ENCODE measurements at regions not wholly inside any gene's neighbourhood (a gene's known extent, or its start where the extent isn't known, plus 50 kb on each side); places are given as distances from the start of the nearest gene placed in this dataset.

DNA sequence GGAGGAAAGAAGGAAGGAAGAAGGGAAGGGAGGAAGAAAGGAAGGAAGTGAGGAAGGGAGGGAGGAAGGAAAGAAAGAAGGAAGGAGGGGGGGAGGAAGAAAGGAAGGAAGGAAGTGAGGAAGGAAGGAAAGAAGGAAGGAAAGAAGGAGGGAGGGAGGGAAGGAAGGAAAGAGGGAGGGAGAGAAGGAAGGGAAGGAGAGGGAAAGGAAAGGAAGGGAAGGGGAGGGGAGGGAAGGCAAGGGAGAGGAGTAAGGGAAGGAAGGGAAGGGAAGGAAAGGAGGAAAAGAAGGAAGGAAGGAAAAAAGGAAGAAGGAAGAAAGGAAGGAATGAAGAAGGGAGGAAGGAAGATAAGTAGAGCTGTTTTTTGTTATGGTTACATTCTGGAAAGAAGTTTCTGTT lies 141.2 kb downstream of the LRRC3B start:
- Mint-ChIP-seq H3K4me3 (no peak overlapping the region), H3K27me3 (no peaks in the 10 kb centered on the region), H3K4me1 (no peaks in the 10 kb centered on the region), H3K9me3 (peaks cover 7% of the 10 kb centered on the region), H3K27ac (no peak overlapping the region), H3K36me3 (no peaks in the 10 kb centered on the region)

DNA sequence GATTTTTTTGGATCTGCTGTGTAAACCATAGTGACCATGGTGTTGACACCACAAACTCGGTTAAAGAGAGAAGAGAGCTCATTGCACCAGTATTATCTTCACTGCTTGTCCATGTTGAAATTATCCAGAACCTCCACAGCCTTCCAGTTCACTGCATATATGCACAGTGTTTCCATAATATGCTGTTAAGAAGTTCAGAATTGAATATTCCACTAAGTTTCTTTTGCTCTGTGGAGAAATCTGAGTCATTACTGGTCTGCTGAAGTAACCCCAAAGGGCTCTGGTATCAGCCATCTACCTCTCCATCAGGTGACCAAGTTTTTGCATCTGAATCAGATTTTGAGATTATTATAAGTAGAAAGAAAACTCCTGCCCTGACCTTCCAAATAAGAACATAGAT lies 143.5 kb downstream of the LRRC3B start:
- H3K27me3 Mint-ChIP-seq = no peaks in the 10 kb centered on the region
- H3K27ac Mint-ChIP-seq = no peak overlapping the region
- H3K36me3 Mint-ChIP-seq = no peaks in the 10 kb centered on the region
- H3K9me3 Mint-ChIP-seq = peaks cover 7% of the 10 kb centered on the region
- H3K4me3 Mint-ChIP-seq = no peak overlapping the region
- no peaks in the 10 kb centered on the region for H3K4me1 Mint-ChIP-seq

DNA sequence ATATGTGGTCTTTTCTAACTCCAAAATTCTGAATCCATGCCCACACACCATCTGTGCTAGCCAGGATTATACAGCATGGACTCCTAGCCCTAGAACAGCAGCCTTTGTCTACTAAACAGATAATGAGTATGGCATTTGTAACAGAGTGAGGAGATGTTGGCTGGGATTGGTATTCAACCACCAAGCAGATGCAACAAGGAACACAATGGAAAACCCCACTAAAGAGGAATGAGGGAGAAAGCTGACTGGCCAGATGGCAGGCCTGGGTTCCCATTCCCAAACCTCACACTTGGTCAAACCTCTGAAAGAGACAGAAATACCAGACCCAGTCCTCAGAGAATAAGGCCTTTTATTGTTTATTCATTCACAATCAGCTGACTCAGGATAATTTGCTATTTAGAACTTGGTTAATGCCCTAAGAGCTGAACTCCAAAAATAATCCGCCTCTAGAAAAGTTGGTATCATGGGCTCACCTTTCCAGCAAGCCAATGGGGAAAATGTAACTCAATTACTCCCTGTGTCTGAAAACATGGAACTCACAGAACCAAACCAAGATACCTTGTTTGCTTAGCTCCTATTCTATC lies 145.6 kb downstream of the LRRC3B start:
- Mint-ChIP-seq H3K27ac (no peak overlapping the region), H3K4me1 (no peaks in the 10 kb centered on the region), H3K36me3 (no peaks in the 10 kb centered on the region), H3K27me3 (no peaks in the 10 kb centered on the region), H3K4me3 (no peak overlapping the region), H3K9me3 (peaks cover 10% of the 10 kb centered on the region)

DNA sequence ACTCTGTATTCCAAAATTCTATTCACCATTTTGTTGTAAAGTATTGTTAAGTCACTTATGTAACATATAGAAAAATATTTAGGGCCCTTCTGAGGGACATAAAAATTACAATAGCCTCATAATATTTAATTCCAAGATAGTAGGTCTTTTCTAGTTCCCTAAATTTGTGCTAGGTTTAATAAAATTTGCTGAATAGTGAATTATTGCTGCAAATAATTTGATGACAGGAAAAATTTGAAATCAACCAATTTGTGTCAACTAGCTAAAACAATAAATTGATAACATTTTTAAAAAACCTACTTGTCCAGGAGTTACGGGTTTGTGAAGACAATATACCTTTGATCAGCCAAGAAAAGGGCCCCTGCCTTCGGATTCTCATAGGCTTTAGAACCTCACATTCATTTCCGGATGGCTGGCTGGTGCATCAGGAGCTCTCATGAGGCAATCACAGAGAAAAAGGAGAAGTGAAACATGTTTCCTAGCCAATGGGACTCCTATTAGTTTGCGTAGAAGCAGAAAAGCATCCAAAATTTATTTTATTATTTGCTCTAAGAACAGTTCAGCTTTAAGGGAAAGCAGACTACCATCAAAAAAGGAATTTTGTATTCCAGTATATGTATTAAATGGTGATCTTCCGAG lies 177.2 kb downstream of the LRRC3B start:
- Mint-ChIP-seq H3K9me3 (no peaks in the 10 kb centered on the region), H3K4me3 (no peak overlapping the region), H3K27me3 (no peaks in the 10 kb centered on the region), H3K36me3 (no peaks in the 10 kb centered on the region), H3K27ac (no peak overlapping the region), H3K4me1 (no peaks in the 10 kb centered on the region)

DNA sequence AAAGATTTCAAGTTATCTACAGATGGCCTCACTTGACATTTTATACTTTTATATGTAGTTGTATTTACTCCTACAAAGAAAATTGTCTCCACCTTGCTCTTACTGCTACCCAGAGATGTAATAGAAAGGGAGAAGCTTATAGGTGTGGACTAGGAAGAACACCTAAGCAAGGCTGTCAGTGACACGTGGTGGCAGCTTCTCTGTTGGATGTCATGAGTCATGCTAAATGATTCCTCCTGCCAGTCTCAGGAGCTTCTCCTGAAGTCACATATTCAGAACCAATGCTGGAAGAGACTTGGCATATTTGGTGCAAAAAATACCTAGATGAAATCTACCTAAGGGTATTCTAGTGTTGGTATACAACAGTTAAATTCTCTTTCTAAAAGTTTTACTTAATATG lies 184.7 kb downstream of the LRRC3B start:
- no peaks in the 10 kb centered on the region for H3K27me3 Mint-ChIP-seq
- no peak overlapping the region for H3K27ac Mint-ChIP-seq
- no peak overlapping the region for H3K4me3 Mint-ChIP-seq
- no peaks in the 10 kb centered on the region for H3K4me1 Mint-ChIP-seq
- H3K36me3 Mint-ChIP-seq = no peaks in the 10 kb centered on the region
- no peaks in the 10 kb centered on the region for H3K9me3 Mint-ChIP-seq

DNA sequence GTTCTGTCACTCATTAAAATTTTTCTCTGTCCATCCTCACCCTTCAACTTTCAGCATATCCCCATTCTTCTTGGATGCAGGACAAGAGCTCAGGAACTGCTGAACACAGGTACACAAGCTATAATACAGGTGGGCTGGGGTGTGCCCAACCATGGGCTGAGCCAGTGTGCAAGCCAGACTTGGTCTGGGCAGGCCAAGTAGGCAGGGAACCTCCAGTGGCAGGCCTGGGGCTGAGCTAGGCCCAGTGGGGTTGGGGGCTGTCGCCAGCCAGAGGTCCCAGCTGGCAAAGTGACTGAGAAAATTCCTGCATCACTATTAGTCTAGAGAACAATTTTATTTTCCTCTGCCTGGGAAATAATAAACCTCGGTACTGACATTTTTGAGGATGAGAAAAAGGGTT lies 202.9 kb downstream of the LRRC3B start:
- H3K27ac Mint-ChIP-seq = no peak overlapping the region
- no peaks in the 10 kb centered on the region for H3K4me1 Mint-ChIP-seq
- no peaks in the 10 kb centered on the region for H3K27me3 Mint-ChIP-seq
- H3K36me3 Mint-ChIP-seq = no peaks in the 10 kb centered on the region
- H3K4me3 Mint-ChIP-seq = no peak overlapping the region
- H3K9me3 Mint-ChIP-seq = peaks cover 12% of the 10 kb centered on the region

DNA sequence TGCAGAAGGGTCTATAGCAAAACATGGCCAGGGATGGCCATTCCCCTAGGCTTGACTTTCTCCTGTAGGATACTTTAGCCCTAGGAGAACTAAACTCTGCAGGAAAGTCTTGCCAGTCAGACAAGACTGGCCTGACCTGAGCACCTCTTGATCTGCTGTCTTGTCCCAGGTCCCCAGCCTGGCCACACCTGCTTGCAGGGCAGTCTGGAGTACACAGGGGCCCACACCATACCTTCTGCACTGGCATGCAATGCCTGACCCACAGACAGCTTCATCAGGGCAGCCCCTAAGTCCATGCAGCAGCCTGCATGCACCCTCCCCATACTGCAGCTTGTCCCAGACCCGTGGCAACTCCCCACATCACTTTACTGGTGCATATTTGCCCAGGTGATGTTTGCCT lies 204.6 kb downstream of the LRRC3B start:
- H3K4me1 Mint-ChIP-seq = no peaks in the 10 kb centered on the region
- H3K4me3 Mint-ChIP-seq = no peak overlapping the region
- H3K27me3 Mint-ChIP-seq = no peaks in the 10 kb centered on the region
- H3K27ac Mint-ChIP-seq = no peak overlapping the region
- peaks cover 12% of the 10 kb centered on the region for H3K9me3 Mint-ChIP-seq
- no peaks in the 10 kb centered on the region for H3K36me3 Mint-ChIP-seq

DNA sequence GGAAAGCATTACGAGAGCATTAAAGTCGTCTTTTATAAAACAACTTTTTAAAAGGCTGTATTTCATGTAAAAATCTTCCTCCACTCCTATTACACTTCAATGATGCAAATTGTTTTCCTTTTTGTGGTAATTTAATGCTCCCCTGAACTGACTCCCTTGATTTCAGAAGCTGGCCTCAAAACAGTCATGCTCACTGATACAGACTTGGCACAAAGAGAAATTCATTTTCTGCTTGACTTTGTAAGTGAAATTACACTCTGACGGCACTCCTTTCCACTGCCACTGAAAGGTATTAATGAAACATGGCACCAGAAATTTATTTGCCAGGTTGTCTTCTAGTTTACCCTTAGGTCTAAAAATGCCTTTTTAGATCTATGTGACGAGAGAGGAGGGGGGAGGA lies 215.5 kb downstream of the LRRC3B start:
- Mint-ChIP-seq H3K4me1 (no peaks in the 10 kb centered on the region), H3K36me3 (no peaks in the 10 kb centered on the region), H3K27ac (no peak overlapping the region), H3K9me3 (no peaks in the 10 kb centered on the region), H3K27me3 (no peaks in the 10 kb centered on the region), H3K4me3 (no peak overlapping the region)

DNA sequence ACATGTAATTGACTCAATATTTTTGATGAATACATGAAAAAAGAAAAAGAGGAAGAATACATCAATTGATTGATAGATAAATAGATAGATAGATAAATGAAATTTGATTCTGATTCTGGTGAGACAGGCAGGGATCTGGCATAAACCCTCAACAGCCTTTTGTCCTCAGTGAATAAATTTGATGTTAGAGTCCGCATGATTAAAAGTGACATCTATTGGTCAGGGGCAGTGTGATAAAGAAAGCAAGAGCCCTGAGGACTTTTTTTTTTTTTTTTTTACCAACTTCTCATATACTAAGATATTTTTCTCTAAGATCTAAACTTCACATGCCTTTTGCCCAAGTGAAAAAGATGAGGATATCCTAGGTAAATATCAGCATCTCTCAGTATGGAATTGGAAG lies 216.4 kb downstream of the LRRC3B start:
- no peaks in the 10 kb centered on the region for H3K36me3 Mint-ChIP-seq
- no peaks in the 10 kb centered on the region for H3K27me3 Mint-ChIP-seq
- H3K9me3 Mint-ChIP-seq = no peaks in the 10 kb centered on the region
- no peak overlapping the region for H3K27ac Mint-ChIP-seq
- no peak overlapping the region for H3K4me3 Mint-ChIP-seq
- H3K4me1 Mint-ChIP-seq = no peaks in the 10 kb centered on the region

DNA sequence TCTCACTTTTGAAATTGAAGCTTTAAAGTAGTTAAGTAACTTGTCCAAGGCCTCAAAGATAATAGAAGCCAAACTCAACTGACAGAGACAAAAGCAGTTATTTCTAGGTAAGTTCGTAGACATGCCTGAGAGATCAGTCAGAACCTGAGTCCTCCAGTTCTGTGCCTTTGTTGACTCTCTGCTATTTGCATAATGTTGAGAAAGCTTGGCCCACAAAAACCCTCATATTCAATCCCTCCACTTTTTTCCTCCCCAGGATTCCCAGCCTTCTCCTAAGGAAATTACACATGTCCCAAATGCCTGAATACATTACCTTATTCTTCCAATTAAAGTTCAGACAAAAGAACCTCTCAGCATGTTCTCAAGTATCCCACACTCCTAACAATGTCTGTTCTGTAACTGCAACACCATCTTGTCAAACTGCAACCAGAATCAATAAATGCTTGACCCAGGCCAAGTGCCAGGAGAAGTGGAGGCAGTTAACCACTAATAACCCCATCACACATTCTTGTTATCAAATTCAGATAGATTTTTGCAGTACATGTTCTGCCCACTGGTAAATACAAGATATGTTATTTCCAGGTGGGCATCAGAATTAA lies 217.8 kb downstream of the LRRC3B start:
- H3K9me3 Mint-ChIP-seq = peaks cover 4% of the 10 kb centered on the region
- H3K36me3 Mint-ChIP-seq = no peaks in the 10 kb centered on the region
- H3K27ac Mint-ChIP-seq = no peak overlapping the region
- no peaks in the 10 kb centered on the region for H3K4me1 Mint-ChIP-seq
- no peak overlapping the region for H3K4me3 Mint-ChIP-seq
- H3K27me3 Mint-ChIP-seq = no peaks in the 10 kb centered on the region

DNA sequence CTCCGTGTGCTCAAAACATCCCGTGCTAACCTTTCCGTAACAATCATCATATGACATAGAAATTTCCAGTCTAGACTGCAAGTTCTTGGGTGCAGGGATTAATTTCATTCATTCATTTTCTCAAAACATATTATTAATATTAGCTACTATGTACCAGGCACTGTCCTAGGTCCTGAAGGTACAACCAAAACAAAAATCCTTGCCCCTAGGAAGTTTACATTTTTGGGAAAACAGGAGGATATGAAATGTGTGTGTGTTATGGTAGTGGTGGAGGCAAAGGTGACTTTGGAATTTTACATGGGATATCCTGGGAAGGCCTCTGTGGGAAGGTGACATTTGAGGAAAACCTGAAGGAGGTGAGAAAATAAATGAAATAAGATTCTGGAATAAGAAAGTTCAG lies 222.6 kb downstream of the LRRC3B start:
- H3K4me3 Mint-ChIP-seq = no peak overlapping the region
- H3K9me3 Mint-ChIP-seq = peaks cover 5% of the 10 kb centered on the region
- H3K27me3 Mint-ChIP-seq = no peaks in the 10 kb centered on the region
- H3K4me1 Mint-ChIP-seq = no peaks in the 10 kb centered on the region
- H3K36me3 Mint-ChIP-seq = no peaks in the 10 kb centered on the region
- H3K27ac Mint-ChIP-seq = no peak overlapping the region

DNA sequence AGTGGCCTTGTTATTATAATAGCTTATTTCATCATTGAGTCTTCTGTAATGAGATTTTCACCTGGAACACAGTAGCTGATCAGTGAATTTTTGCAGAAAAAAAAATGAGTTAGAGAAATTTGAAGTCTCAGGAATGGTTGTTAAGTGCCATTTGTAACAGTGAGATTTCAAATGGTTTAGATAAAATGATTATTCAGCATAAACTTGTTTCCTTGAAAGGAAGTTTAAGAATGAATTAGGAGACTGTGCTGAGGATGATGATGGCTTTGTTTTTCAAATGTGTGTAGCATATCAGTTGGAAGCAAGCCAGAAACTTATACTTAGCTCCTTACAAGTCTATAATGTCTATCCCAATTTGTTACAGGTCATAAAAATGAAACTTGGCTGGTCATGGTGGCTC lies 225.1 kb downstream of the LRRC3B start:
- Mint-ChIP-seq H3K9me3 (peaks cover 5% of the 10 kb centered on the region), H3K27ac (no peak overlapping the region), H3K4me1 (no peaks in the 10 kb centered on the region), H3K27me3 (no peaks in the 10 kb centered on the region), H3K4me3 (no peak overlapping the region), H3K36me3 (no peaks in the 10 kb centered on the region)

DNA sequence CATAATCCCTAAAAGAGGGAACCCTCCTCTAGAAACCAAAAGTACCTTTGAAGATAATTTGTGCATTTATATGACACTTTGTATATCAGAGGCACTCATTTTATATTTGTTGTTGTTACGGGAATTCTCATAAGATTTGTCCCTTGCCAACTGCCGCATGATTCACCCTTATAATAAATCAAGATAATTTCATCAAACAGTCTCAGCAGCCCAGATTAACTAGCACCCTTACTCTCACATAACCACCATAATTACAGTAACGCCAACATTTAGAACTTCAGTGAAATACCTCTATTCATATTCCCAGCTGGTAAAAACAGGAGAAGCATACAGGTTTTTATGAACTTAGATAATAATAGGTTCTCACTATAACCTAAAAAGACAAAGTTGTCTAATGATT lies 271.9 kb downstream of the LRRC3B start:
- Mint-ChIP-seq H3K4me1 (no peaks in the 10 kb centered on the region), H3K36me3 (no peaks in the 10 kb centered on the region), H3K27me3 (peaks cover under 1% of the 10 kb centered on the region), H3K4me3 (no peak overlapping the region), H3K9me3 (peaks cover 5% of the 10 kb centered on the region), H3K27ac (no peak overlapping the region)

DNA sequence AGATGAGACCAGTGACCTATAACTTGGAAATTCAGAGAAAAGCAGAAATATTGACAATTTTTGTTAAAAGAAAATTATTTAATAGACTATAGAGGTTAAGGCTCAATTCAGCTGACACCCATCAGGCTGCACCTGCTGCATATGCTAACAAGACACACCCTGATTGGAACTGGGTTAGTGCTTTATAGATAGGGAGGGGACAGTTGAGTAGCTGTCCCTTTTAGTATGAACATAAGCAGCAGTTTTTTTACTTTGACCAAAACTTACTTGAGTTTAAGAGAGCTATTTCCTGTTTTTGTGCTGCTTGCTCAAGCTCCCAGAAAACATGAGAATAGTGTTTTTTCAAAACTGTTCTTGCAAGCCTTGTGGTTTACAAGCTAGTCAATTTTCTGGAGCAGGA lies 292.6 kb downstream of the LRRC3B start:
- Mint-ChIP-seq H3K4me1 (no peaks in the 10 kb centered on the region), H3K27me3 (no peaks in the 10 kb centered on the region), H3K36me3 (no peaks in the 10 kb centered on the region), H3K4me3 (no peak overlapping the region), H3K27ac (no peak overlapping the region), H3K9me3 (peaks cover 5% of the 10 kb centered on the region)

DNA sequence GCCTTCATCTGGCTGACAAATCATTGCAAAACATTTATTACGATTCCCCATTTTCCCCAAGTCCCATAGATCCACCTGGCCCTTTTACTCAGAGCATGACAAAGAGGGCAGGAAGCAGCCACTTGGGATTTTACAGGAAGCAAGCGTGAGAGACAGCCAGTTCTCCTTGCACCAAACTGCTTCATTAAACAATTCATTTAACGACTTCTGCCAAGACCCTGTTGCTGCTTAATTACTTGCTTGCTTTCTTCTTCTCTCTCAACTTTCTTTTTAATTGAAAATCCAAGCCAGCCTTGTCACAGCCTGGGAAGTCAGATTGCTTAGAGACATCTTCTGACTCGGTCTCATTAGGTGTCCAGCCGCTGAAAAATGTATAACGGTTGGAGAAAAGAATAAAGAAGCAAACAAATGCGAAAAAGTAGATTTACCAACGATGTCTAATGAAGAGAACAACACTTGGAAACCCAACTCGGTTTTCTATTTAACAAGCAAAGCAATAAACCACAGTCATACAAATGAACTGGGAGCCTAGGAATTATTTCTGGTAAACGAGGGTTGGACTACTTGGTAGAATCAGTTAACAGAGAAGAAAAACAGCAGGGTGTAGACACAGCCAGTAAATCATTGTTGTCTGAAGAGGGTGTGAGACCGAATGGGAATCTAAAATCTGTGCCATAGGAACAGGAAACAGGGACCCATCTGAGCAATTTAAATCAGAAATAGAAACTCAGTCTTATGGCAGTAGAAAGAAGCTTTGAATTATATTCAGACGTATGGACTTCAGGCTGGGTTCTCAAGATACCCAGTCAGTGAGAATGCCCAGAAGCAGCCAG lies 298.3 kb downstream of the LRRC3B start:
- H3K4me3 Mint-ChIP-seq = no peak overlapping the region
- no peaks in the 10 kb centered on the region for H3K4me1 Mint-ChIP-seq
- peaks cover 2% of the 10 kb centered on the region for H3K27me3 Mint-ChIP-seq
- H3K27ac Mint-ChIP-seq = no peak overlapping the region
- peaks cover 5% of the 10 kb centered on the region for H3K9me3 Mint-ChIP-seq
- H3K36me3 Mint-ChIP-seq = no peaks in the 10 kb centered on the region

DNA sequence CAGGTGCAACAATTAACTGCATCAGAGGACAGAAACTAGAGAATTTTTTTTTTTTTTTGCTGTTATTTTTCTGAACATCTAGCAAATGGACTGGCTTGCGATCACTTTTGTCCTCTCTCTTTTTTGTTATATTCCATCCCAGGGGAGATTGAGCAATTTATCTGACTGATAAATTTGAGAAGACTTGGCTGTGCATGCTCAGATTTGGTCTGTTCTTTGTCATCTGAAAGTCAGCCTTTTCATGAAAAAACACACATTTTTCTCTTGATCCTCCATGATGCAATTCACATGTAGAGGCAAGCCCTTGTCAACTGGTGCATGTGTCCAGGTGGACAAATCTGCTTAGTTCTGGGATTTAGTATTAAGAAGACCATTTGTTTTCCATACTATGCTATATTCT lies 309.3 kb downstream of the LRRC3B start:
- Mint-ChIP-seq H3K4me3 (no peak overlapping the region), H3K27me3 (peaks cover 3% of the 10 kb centered on the region), H3K36me3 (no peaks in the 10 kb centered on the region), H3K27ac (no peak overlapping the region), H3K9me3 (peaks cover 13% of the 10 kb centered on the region), H3K4me1 (no peaks in the 10 kb centered on the region)

Measured in activated naive CD4-positive, alpha-beta T cell treated with anti-CD3 and anti-CD28 coated beads, Interleukin-2, amount 50 U/mL, for 24 hours (primary cell).